Globus pallidus (tissue), 1 donor: ENCODE measurements at regions not wholly inside any gene's neighbourhood (a gene's known extent, or its start where the extent isn't known, plus 50 kb on each side); places are given as distances from the start of the nearest gene placed in this dataset.

Experiments used
- DNase-seq: peaks from one replicate; pipeline ENCODE4 v3.0.0-alpha.2; 2015; ENCODE audit warnings: low spot score

DNA sequence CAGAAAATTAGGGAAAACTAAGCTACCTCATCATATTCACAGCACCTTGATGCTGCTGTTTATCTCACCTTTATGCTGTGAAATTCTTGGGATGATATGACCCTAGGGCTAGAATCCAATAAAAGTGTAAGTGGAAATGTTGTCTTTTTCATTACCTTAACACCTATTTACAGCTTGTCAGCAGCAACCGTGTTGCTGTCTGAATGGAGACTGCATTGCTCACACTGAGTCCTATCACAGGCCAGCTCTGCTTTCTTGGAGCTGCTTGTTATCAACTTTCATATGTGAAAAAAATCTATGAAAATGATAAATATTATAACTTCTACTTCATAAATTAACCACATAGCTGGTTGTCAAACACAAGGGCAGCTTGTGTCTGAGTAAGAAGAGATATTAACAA is 789.5 kb downstream of the TECRL start:
- no peak for DNase-seq

- no peak for DNase-seq
Measured at GRCh38 chr4:63618883-63619718, 790.1 kb downstream of the TECRL start.

DNA sequence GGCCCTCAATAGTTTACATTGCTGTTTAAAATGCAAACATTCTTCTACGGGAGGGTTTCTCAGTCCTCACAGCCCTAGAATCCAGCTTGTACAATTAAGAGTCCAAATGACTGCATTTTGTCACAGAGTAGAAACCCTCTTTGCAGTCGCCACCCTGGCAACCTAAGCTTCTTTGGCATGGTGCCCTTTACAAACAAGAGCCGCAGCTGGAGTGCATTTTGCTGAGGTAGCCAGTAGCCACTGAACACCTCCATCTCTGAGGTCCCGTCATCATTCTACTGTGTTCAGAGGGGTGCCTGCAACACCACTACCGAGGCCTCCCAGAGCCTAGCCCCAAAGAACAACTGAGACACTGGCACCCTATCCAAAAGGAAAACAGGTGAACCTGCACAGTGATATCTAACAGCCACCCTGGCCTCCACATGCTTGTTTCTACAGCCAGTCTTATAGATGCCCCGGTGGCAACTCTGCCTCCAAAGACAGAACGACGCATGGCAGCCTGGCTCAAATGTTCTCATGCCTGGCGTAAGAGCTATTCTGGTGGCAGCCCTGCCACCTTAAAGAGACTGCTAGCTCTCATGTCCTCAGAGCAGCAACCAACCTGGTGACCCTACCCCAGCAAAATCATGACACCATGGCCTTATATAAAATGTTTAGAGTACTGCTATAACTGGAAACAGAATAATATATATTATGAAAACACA is 801.9 kb downstream of the TECRL start:
- DNase-seq = no peak

DNA sequence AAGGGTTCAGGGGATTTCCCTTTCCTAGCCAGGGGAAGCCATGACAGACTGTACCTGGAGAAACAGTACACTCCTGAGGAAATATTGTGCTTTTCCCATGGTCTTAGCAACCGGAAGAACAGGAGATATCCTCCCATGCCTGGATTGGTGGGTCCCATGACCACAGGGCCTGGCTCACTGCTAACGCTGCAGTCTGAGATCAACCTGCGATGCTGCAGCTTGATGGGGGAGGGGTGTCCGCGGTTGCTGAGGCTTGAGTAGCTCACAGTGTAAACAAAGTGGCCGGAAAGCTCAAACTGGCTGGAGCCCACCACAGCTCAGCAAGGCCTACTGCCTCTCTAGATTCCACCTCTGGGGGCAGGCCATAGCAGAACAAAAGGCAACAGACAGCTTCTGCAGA is 819.5 kb downstream of the TECRL start:
- no peak for DNase-seq

DNA sequence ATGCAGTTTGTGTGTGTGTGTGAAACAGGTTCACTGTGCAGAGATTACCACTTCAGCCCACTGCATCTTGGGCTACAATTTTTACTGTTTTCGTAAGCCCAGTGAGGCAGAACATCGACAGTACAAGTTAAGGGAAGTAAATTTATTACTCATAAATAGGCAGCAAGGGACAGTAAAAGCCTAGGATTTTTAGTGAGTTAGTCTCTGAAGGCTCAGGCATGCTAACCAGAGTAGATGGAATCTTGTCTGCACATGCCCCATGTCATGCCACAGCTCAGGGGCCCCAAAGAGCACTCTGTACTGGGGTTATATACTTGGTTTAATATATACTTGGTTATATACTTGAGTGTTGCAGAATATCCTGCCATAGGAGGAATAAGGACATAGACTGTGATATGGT is 825.7 kb downstream of the TECRL start:
- DNase-seq = no peak

GRCh38 chr4:63583007-63583406 is 826.2 kb downstream of the TECRL start:
- DNase-seq = no peak

GRCh38 chr4:63580796-63581475 is 828.3 kb downstream of the TECRL start:
- no peak for DNase-seq

DNA sequence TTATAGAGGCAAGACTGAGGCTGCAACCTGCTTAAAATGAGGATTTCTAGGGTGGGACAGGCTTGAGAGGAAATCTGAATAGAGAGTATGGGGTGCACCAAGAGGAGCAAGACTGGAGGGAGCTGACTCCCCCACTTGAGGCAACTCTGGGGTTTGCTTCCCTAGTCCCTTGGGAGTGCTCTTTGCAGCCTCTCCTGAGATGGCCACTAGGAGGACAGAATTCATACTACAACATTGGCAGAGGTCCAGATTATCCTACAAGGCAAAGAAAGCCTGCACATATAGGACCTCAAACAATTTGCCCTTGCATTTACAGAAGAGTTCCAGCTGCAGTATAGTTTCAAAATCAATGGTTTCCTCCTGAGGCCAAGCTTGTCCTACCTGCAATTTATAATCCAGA is 830.9 kb downstream of the TECRL start:
- DNase-seq = no peak

DNA sequence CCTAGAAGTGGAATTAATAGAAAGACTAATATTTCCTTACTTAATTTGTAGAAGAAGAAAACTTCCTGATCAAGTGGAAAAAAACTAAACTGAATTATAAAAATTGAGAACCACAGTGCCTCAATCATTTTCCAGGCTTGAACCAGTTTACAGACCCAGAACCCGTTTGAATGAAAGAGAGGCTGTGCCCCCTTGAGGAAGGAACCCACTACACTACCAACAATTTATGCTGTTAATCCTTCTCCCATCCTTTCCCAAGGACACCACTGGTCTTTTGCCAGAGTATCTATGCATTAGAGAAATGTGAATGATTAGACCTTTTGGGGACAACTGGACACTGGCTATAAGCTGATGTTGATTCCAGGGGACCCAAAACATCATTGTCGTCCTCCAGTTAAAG is 842.6 kb downstream of the TECRL start:
- no peak for DNase-seq

- DNase-seq = no peak
Measured at GRCh38 chr4:63563288-63564014, 845.8 kb downstream of the TECRL start.

DNA sequence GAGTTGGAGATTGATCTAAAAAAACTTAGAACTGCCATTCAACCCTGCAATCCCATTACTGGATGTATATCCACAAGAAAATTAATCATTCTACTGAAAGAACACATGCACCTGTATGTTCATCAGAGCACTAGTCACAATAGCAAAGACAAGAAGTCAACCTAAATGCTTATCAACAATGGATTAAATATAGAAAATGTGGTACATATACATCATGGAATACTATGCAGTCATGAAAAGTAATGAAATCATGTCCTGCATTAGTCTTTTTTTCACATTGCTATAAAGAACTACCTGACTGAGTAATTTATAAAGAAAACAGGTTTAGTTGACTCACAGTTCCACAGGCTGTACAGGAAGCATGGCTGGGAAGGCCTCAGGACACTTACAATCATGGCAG is 850.5 kb downstream of the TECRL start:
- DNase-seq = no peak

DNA sequence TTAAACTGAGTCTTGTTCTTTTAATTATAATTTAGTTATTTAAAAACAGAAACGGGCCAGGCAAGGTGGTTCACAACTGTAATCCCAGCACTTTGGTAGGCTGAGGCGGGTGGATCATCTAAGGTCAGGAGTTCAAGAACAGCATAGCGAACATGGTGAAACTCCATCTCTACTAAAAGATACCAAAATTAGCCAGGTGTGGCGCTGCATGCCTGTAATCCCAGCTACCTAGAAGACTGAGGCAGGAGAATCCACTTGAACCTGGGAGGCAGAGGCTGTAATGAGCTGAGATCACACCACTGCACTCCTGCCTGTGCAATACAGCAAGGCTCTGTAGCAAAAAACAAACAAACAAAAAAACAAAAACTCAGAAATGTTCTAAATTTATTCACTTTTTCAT is 852.9 kb downstream of the TECRL start:
- no peak for DNase-seq

- DNase-seq = no peak
Measured at GRCh38 chr4:63553123-63553522, 856.1 kb downstream of the TECRL start.

- no peak for DNase-seq
Measured at GRCh38 chr4:63541828-63542227, 867.4 kb downstream of the TECRL start.

DNA sequence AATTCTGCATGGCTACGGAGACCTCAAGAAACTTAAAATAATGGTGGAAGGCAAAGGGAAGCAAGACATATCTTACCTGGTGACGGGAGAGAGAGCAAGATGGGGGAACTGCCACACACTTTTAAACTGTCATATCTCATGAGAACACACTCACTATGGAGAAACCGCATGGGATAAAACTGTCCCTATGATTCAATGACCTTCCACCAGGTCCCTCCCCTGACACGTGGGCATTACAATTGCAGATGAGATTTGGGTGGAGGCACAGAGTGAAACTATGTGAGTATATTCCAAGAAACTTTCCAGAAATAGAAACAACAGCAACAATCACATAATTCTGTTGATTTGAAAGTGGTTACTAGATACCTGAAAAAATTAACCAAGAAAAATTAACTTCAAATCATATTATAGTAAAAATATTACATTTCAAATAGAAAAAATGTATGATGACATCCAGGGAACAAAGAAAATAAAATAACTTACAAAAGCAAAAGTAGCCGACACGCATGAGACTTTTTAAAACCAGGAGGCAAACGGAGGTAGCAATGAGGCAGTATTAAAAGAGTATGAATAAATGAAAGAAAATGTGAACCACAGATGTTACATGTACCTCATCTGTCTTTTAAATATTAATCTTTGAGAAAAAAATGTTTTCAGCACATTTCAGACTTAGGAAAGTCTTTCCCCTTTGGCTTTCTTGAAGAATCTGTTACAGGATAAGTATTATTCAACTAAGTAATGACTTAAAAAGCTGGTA is 879.5 kb downstream of the TECRL start:
- no peak for DNase-seq

DNA sequence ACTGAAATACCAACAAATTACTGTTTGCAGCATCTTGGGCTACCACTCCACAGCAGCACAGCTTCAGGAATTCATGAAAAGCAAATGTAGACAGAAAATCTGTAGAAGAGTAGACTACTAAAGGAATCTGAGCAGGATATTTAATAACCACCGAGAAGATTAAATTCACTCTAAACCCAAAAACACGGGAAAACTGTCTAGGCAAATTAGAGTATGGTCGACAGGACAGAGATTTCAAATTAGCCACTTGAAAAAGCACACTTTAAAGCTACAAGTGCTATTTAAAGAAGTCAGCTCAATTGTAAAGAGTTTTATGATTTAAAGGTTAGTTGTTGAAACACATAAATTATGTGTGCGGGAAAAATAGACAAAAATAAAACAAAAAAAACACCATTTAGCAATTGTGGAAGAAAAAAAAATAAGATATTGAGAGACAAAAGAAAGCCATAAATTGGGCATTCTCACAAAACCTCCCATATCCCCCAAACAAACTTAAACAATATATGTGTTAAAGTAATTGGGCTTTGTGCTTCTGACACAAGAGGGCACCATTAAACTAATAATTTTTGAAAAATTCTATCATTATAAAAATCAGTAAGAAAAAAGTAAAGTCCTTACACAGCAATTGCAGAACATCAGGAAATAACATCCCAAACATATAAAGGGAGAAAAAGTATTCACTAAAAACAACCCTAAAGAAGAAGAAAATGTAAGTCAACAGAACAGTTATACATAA is 880.8 kb downstream of the TECRL start:
- DNase-seq = no peak

- DNase-seq = no peak
Measured at GRCh38 chr4:63526251-63526650, 883.0 kb downstream of the TECRL start.

GRCh38 chr4:63524764-63525163 is 884.5 kb downstream of the TECRL start:
- DNase-seq = no peak

DNA sequence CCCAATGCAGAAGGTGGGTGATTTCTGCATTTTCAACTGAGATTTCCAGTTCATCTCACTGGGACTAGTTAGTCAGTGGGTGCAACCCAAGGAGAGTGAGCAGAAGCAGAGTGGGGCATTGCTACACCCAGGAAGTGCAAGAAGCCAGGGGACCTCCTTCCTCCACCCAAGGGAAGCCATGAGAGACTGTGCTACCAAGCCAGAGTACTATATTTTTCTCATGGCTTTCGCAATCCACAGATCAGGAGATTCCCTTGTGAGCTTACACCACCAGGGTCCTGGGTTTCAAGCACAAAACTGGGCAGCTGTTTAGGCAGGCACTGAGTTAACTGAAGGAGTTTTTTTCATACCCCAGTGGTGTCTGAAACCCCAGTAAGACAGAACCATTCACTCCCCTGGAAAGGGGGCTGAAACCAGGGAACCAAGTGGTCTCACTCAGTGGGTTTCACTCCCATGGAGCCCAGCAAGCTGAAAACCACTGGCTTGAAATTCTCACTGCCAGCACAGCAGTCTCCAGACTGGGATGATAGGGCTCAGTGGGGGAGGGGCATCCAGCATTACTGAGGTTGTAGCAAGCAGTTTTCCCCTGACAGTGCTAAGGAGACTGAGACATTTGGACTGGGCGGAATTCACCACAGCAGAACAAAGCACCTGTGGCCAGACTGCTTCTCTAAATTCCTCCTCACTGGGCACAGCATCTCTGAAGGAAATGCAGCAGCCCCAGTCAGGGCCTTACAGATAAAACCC is 903.4 kb downstream of the TECRL start:
- no peak for DNase-seq

DNA sequence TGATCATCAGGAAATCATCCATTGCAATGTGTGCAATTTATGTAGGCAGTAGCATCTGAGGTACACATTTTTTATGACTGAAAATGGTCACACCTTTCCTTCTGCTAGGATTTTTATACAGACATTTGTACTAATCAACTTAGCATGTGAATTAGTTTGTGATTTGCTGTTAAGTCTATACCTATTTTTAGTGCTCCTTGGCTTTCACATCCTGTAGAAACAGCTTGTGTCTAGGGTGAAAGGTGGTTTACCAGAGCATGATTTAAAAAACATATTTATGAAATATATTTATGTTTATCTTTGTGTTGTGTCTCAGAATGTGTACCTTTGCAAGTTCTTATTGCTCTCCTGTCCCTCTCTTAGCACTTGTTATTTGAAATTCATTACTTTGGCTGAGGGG is 916.0 kb downstream of the TECRL start:
- DNase-seq = no peak
